ENCODE measurements at regions not wholly inside any gene's neighbourhood (a gene's known extent, or its start where the extent isn't known, plus 50 kb on each side); places are given as distances from the start of the nearest gene placed in this dataset.
"Not testable (repeated sequence)": the region's sequence is repeated elsewhere in the genome, so short reads cannot be mapped to it uniquely, and the experiment has no call there.

- H3K4me3 ChIP-seq = no peak overlapping the region
- TF ChIP-seq, protein P1, sequence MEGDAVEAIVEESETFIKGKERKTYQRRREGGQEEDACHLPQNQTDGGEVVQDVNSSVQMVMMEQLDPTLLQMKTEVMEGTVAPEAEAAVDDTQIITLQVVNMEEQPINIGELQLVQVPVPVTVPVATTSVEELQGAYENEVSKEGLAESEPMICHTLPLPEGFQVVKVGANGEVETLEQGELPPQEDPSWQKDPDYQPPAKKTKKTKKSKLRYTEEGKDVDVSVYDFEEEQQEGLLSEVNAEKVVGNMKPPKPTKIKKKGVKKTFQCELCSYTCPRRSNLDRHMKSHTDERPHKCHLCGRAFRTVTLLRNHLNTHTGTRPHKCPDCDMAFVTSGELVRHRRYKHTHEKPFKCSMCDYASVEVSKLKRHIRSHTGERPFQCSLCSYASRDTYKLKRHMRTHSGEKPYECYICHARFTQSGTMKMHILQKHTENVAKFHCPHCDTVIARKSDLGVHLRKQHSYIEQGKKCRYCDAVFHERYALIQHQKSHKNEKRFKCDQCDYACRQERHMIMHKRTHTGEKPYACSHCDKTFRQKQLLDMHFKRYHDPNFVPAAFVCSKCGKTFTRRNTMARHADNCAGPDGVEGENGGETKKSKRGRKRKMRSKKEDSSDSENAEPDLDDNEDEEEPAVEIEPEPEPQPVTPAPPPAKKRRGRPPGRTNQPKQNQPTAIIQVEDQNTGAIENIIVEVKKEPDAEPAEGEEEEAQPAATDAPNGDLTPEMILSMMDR (IDR thresholded peaks at IDR 0.05; ENCODE audit: borderline replicate concordance) = no peak
- H3K4me1 ChIP-seq = no peaks in the 10 kb centered on the region
- intact Hi-C loops (cut with micrococcal nuclease) = no loop called here
- no peaks in the 10 kb centered on the region for H3K36me3 ChIP-seq
- H3K9me3 ChIP-seq (replicated peaks) = no peaks in the 10 kb centered on the region
- no peaks in the 10 kb centered on the region for H3K27me3 ChIP-seq (ENCODE audit: low read depth)
- no peak overlapping the region for H3K27ac ChIP-seq (replicated peaks)
- DNase-seq = no peak
Measured at GRCh38 chr4:186404562-186405134, 138.7 kb downstream of the F11 start.

DNA sequence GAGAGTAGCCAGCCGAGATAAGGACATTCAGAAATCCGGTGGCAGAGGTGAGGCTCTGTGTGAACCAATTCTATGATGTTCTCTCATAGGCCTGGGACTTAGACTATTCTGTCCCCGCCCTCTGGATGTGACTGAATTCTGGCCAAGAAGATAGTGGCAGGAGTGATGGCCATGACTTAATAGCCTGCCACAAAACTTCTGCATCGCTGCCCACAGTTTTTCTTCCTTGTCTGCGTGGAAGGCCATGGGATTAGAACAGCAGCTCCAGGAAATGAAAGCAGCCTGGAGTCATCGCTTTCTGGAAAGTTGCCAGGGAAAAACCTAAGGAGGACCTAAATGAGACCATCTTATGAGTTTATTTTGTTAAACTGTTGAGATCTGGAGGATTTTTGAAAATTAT lies 134.7 kb downstream of the F11 start:
- H3K4me1 ChIP-seq = no peaks in the 10 kb centered on the region
- H3K9me3 ChIP-seq (replicated peaks) = no peaks in the 10 kb centered on the region
- TF ChIP-seq, protein P1 (IDR thresholded peaks at IDR 0.05; ENCODE audit: borderline replicate concordance) = no peak
- DNase-seq = no peak
- no peaks in the 10 kb centered on the region for H3K27me3 ChIP-seq (ENCODE audit: low read depth)
- no peak overlapping the region for H3K27ac ChIP-seq (replicated peaks)
- H3K36me3 ChIP-seq = no peaks in the 10 kb centered on the region
- intact Hi-C loops (cut with micrococcal nuclease) = no loop called here
- no peak overlapping the region for H3K4me3 ChIP-seq

- intact Hi-C loops (cut with micrococcal nuclease) = no loop called here
- DNase-seq = no peak
- Histone ChIP-seq H3K27ac (replicated peaks) (no peak overlapping the region), H3K4me1 (no peaks in the 10 kb centered on the region), H3K4me3 (no peak overlapping the region), H3K27me3 (ENCODE audit: low read depth) (no peaks in the 10 kb centered on the region), H3K9me3 (replicated peaks) (peaks cover 4% of the 10 kb centered on the region), H3K36me3 (no peaks in the 10 kb centered on the region)
- TF ChIP-seq, protein P1 (IDR thresholded peaks at IDR 0.05; ENCODE audit: borderline replicate concordance) = no peak
Measured at GRCh38 chr4:186392017-186392416, 126.0 kb downstream of the F11 start.

- H3K27ac ChIP-seq (replicated peaks); H3K4me1 ChIP-seq; intact Hi-C loops (cut with micrococcal nuclease); H3K27me3 ChIP-seq (ENCODE audit: low read depth); DNase-seq; H3K36me3 ChIP-seq; H3K4me3 ChIP-seq: not testable (repeated sequence)
- peaks cover 16% of the 10 kb centered on the region for H3K9me3 ChIP-seq (replicated peaks)
Measured at GRCh38 chr4:186384328-186384727, 118.3 kb downstream of the F11 start.

- intact Hi-C loops (cut with micrococcal nuclease) = no loop called here
- no peak overlapping the region for H3K27ac ChIP-seq (replicated peaks)
- DNase-seq = no peak
- H3K4me3 ChIP-seq = no peak overlapping the region
- H3K27me3 ChIP-seq (ENCODE audit: low read depth) = no peaks in the 10 kb centered on the region
- no peaks in the 10 kb centered on the region for H3K4me1 ChIP-seq
- peaks cover 25% of the 10 kb centered on the region for H3K9me3 ChIP-seq (replicated peaks)
- no peaks in the 10 kb centered on the region for H3K36me3 ChIP-seq
- TF ChIP-seq, protein P1 (IDR thresholded peaks at IDR 0.05; ENCODE audit: borderline replicate concordance) = no peak
Measured at GRCh38 chr4:186368281-186368680, 102.3 kb downstream of the F11 start.

DNA sequence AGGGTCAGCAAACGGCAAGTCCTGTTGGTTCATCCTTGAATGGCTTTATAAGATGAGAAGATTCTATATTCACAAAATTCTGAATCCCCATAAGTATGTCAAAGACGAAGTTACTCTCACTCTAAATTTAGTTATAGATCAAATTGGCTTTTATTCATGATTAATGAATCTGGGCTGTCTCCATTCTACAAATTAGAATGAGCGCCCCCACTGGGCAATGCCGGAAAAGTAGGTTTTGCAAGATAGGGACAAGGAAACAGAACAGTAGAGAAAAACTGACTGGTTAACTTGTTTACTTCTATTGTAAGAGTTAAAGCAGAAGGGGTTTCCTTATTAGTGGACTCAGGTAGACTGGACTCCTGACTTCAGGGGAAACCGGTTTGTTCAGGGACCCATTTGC lies 100.3 kb downstream of the F11 start:
- no peaks in the 10 kb centered on the region for H3K36me3 ChIP-seq
- peaks cover 40% of the 10 kb centered on the region for H3K9me3 ChIP-seq (replicated peaks)
- TF ChIP-seq, protein P1 (IDR thresholded peaks at IDR 0.05; ENCODE audit: borderline replicate concordance) = no peak
- no peak for DNase-seq
- H3K27ac ChIP-seq (replicated peaks) = no peak overlapping the region
- no peaks in the 10 kb centered on the region for H3K4me1 ChIP-seq
- no peak overlapping the region for H3K4me3 ChIP-seq
- intact Hi-C loops (cut with micrococcal nuclease) = no loop called here
- H3K27me3 ChIP-seq (ENCODE audit: low read depth) = no peaks in the 10 kb centered on the region

DNA sequence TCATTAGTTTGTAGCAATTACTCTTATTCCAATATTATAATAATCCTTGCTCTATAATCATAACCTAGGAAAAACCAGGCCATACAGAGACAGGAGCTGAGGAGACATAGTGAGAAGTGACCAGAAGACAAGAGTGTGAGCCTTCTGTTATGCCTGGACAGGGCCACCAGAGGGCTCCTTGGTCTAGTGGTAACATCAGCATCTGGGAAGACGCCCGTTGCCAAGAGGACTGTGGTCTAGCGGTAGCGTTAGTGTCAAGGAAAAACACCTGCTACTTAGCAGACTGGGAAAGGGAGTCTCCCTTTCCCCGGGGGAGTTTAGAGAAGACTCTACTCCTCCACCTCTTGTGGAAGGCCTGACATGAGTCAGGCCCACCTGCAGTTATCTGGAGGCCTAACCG lies 97.0 kb downstream of the F11 start:
- H3K4me3 ChIP-seq; intact Hi-C loops (cut with micrococcal nuclease); H3K4me1 ChIP-seq; H3K36me3 ChIP-seq; H3K27ac ChIP-seq (replicated peaks); H3K27me3 ChIP-seq (ENCODE audit: low read depth); DNase-seq: not testable (repeated sequence)
- peaks cover 40% of the 10 kb centered on the region for H3K9me3 ChIP-seq (replicated peaks)

All from left ventricle myocardium inferior (tissue), 1 donor.